Coronary artery (tissue), 2 donors: ENCODE measurements at regions not wholly inside any gene's neighbourhood (a gene's known extent, or its start where the extent isn't known, plus 50 kb on each side); places are given as distances from the start of the nearest gene placed in this dataset.
A peak's percentile ranks its signal among the peaks of the same experiment; 100 is the strongest.

Experiments used
- DNase-seq: peaks from one replicate; pipeline ENCODE4 v3.0.0-alpha.2; 2017; ENCODE audit warnings: low spot score
- H3K27ac ChIP-seq, 2 donors: fragments of 200-600 bp; sonication (generic); one replicate each; pipeline ENCODE4 v1.5.1; 2016 to 2019
- H3K4me3 ChIP-seq: fragments of 200-600 bp; sonication (generic); 2 replicates; pipeline ENCODE4 v1.5.1; 2016; ENCODE audit warnings: mild to moderate bottlenecking, moderate library complexity
- TF ChIP-seq, protein P1 (sequence below): fragments of 200-600 bp; sonication (generic); IDR thresholded peaks from one replicate; pipeline ENCODE4 v1.5.1; 2019; ENCODE audit warnings: antibody characterized with exemption

DNA sequence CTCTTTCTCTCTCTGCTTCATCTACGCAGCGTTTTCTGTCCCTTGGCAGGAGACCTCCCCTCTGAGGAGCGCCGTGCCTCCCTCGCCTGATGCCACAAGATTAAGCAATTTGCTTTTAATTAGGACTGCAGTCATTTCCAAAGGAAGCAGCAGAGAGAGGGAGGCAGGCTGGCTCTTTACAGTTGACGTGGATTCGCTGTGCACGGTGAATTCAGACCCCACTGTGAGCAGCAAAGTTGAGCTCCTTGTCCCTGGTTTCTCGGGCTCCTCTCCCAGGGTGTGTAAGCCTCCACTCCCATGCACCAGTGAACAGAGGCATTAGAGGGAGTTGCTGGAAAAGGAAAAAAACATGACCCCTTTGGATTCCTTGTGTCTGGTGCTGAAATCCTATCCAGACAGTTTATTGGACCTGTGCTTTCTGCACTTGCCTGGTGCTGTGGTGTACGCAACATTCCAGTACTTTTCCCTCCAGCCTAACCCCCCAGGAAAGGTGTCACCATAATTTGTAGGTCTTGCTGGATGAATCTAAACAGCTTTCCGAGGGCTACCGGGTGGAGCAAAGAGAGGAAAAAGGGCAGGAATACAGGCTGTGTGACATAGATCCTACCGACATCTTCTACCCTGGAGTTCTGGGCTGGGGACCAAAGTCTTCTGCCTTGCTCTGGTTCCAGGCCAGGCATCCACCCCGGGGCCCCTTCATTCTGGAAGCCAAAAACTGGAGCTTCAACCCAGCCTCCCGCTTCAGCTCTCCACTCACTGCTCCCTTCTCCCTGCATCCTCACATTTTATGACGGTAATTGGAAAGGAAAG is 171.0 kb downstream of the MAF start:
- Histone ChIP-seq H3K4me3 (no peak overlapping the region), H3K27ac (no peak overlapping the region)
- TF ChIP-seq, protein P1, sequence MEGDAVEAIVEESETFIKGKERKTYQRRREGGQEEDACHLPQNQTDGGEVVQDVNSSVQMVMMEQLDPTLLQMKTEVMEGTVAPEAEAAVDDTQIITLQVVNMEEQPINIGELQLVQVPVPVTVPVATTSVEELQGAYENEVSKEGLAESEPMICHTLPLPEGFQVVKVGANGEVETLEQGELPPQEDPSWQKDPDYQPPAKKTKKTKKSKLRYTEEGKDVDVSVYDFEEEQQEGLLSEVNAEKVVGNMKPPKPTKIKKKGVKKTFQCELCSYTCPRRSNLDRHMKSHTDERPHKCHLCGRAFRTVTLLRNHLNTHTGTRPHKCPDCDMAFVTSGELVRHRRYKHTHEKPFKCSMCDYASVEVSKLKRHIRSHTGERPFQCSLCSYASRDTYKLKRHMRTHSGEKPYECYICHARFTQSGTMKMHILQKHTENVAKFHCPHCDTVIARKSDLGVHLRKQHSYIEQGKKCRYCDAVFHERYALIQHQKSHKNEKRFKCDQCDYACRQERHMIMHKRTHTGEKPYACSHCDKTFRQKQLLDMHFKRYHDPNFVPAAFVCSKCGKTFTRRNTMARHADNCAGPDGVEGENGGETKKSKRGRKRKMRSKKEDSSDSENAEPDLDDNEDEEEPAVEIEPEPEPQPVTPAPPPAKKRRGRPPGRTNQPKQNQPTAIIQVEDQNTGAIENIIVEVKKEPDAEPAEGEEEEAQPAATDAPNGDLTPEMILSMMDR = no peak
- no peak for DNase-seq

DNA sequence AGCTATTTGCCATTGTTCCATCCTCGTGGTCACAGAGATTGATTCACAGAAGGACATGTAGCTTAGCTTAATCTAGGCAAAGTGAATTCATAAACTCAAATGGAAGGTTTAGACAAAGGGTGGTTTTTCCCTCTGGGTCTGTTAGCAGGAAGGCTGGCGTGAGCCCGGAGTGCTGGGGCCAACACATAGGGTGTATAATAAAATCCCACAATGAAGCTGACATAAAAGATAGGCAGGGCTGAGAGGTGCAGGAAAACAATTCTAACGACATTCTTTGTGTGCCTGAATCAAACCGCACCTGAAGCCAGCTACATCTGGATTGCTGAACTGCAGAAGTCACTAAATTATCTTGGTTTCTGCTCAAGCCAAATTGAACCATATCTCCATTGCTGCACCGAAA is 173.9 kb downstream of the MAF start:
- DNase-seq = no peak
- TF ChIP-seq, protein P1 = no peak

DNA sequence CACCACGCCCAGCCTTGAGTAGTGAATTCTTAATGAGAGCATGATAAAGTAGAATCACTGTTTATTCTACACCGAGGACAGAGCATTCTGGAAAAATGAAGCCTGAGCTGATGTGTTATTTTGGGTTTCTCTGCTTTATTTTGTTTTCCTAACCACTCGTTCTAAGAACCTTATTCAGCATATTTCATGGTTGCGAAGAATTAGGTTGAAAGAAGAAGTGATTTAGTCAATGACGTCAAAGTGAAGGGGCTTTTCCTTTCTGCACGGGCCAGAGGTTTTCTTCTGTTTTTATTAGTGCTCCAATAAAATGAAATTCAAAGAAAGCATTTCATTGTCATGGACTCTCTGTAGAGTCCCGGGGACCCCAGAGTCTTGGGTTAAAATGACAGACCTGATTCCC is 178.5 kb downstream of the MAF start:
- DNase-seq = no peak
- no peak overlapping the region for H3K4me3 ChIP-seq
- TF ChIP-seq, protein P1 = no peak
- peak overlapping the region in 1 of 2 donors; percentile 39 for H3K27ac ChIP-seq

More for the DNA sequence above, 173.9 kb downstream of the MAF start:
- H3K4me3 ChIP-seq = no peak overlapping the region
- H3K27ac ChIP-seq = no peak overlapping the region

DNA sequence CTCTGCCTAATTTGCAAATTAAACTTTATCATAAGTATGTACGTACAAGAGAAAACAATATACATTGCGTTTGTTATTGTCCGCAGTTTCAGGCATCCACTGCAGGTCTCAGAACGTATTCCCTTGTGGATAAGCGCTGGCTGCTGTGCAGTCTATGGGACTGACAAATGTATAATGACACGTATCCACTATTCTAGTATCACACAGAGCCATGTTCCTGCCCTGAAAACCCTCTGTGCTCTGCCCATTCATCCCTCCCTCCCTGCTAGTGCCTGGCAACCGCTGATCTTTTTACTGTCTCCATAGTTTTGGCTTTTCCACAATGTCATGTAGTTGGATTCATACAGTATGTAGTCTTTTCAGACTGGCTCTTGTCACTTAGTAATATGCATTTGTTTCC is 179.4 kb downstream of the MAF start:
- TF ChIP-seq, protein P1 = no peak
- no peak overlapping the region for H3K27ac ChIP-seq
- no peak overlapping the region for H3K4me3 ChIP-seq
- no peak for DNase-seq

DNA sequence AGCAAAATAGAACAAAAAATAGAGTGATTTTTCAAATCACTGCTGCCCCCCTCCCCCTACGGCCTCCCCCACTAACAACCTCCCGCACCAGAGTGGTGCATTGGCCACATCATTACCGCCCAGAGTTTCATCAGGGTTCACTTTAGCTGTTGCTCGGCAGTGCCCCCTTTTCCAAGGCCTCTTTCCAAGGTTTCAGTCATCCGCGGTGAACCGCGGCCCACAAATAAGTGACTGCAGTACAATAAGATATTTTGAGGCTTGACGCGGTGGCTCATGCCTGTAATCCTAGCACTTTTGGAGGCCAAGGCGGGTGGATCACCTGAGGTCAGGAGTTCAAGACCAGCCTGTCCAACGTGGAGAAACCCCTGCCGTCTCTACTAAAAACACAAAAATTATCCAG is 180.0 kb downstream of the MAF start:
- no peak overlapping the region for H3K27ac ChIP-seq
- DNase-seq = no peak
- H3K4me3 ChIP-seq = no peak overlapping the region
- TF ChIP-seq, protein P1 = no peak

DNA sequence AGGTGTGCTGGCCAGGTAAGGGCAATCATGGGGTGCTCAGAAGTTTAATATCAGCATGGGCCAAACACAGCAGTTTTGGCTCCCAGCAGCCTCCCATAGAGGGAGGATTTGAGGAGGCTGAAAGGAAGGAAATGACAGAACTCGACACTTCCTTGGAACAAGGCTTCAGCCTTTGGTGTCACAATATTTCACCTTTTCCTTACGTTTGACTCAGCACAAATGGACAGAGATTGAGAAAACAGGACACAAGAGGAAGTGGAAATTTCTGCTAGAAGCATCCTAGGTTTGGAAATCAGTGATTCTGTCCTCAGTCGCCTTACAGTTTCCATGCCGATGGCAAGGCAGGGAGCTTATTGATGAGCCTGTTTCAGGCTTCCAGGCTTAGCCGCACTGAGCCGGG is 181.4 kb downstream of the MAF start:
- H3K27ac ChIP-seq = peak overlapping the region in 1 of 2 donors; percentile 54

More for the DNA sequence above, 181.4 kb downstream of the MAF start:
- TF ChIP-seq, protein P1 = no peak
- no peak for DNase-seq
- H3K4me3 ChIP-seq = no peak overlapping the region
